Kidney (tissue), 13 donors: ENCODE measurements at regions not wholly inside any gene's neighbourhood (a gene's known extent, or its start where the extent isn't known, plus 50 kb on each side); places are given as distances from the start of the nearest gene placed in this dataset.

Experiments
- DNase-seq, 5 donors: peaks; one replicate each; pipeline ENCODE4 v3.0.0-alpha.2; 2013 to 2020
- FAIRE-seq: peaks from 2 replicates; lab custom pipeline; 2012; peaks lifted over from hg19 to GRCh38; lab: Jason Lieb, UNC
- H3K27ac ChIP-seq, 2 donors: one replicate each; pipeline ENCODE4 v1.7.0; 2013; ENCODE audit warnings: low read depth in 2 of 2, low read length in 2 of 2, inconsistent platforms in 1 of 2
- H3K27me3 ChIP-seq: one replicate; pipeline ENCODE4 v1.7.1; 2013; ENCODE audit warnings: low read length, inconsistent platforms; ENCODE audit not compliant: control insufficient read depth, insufficient read depth
- H3K36me3 ChIP-seq, 3 donors: one replicate each; pipeline versions ENCODE4 v1.7.0 to v1.7.1; 2013; ENCODE audit warnings: low read length in 3 of 3, control low read depth in 1 of 3, inconsistent platforms in 1 of 3; ENCODE audit not compliant: insufficient read depth in 3 of 3, control insufficient read depth in 2 of 3
- H3K4me1 ChIP-seq, 3 donors: one replicate each; pipeline versions ENCODE4 v1.7.0 to v1.7.1; 2013; ENCODE audit warnings: low read length in 3 of 3, inconsistent platforms in 1 of 3, low read depth in 1 of 3; ENCODE audit not compliant: control insufficient read depth in 2 of 3, insufficient read depth in 2 of 3
- H3K4me3 ChIP-seq, 3 donors: one replicate each; pipeline versions ENCODE4 v1.7.0 to v1.8.1; 2013; ENCODE audit warnings: low read length in 3 of 3, control low read depth in 1 of 3, inconsistent platforms in 1 of 3
- H3K9ac ChIP-seq, 3 donors: one replicate each; pipeline versions ENCODE4 v1.7.0 to v1.7.1; 2013; ENCODE audit warnings: low read length in 3 of 3, control low read depth in 1 of 3, inconsistent platforms in 1 of 3
- H3K9me3 ChIP-seq, 3 donors: one replicate each; pipeline versions ENCODE4 v1.7.0 to v1.7.1; 2013; ENCODE audit warnings: low read length in 3 of 3, control low read depth in 1 of 3, inconsistent platforms in 1 of 3; ENCODE audit not compliant: control insufficient read depth in 2 of 3, insufficient read depth in 1 of 3
- CTCF ChIP-seq: IDR thresholded peaks from 3 replicates; pipeline ENCODE4 v1.5.1; 2012; ENCODE audit warnings: mild to moderate bottlenecking, moderate library complexity, borderline replicate concordance; ENCODE audit not compliant: insufficient read depth; ENCODE audit errors: extremely low read depth
- intact Hi-C: fragments of 100-400 bp; cut with DNase I; formaldehyde crosslinking; loops from one replicate; pipeline ENCODE4 v1.11.1; 2022
- donor health status: control.
- donor health status: control.
- donor health status: control.
- donor health status: control.
- donor health status: control.
- donor health status: DM: yes; HTN: yes; CAD: no.
- donor health status: Normal renal cell carcinoma (clear cell type).

- FAIRE-seq: no peak
Observed at GRCh38 chr12:118611770-118612169, 235.4 kb downstream of the SUDS3 start.

GRCh38 chr12:118617611-118618450, 241.5 kb downstream of the SUDS3 start:
- Histone ChIP-seq H3K27ac (no peak overlapping the region), H3K4me1 (no peaks in the 10 kb centered on the region), H3K4me3 (no peak overlapping the region), H3K9me3 (peaks cover 0 to 2% (median 0%) of the 10 kb centered on the region in 3 donors), H3K36me3 (no peaks in the 10 kb centered on the region), H3K27me3 (no peaks in the 10 kb centered on the region), H3K9ac (no peak overlapping the region)
- DNase-seq (no peak), FAIRE-seq (no peak)
- intact Hi-C loops: no loop called here
- TF ChIP-seq CTCF: no peak

More at GRCh38 chr12:118611770-118612169, 235.4 kb downstream of the SUDS3 start:
- Histone ChIP-seq H3K9ac (no peak overlapping the region), H3K4me3 (no peak overlapping the region), H3K9me3 (peaks cover 0 to 3% (median 0%) of the 10 kb centered on the region in 3 donors), H3K4me1 (no peaks in the 10 kb centered on the region), H3K27me3 (no peaks in the 10 kb centered on the region), H3K27ac (no peak overlapping the region), H3K36me3 (no peaks in the 10 kb centered on the region)
- DNase-seq: no peak
- intact Hi-C loops: no loop called here
- TF ChIP-seq CTCF: no peak

- no peaks in the 10 kb centered on the region for H3K36me3 ChIP-seq
- no peak for TF ChIP-seq CTCF
- no peaks in the 10 kb centered on the region for H3K4me1 ChIP-seq
- H3K27me3 ChIP-seq: no peaks in the 10 kb centered on the region
- H3K4me3 ChIP-seq: no peak overlapping the region
- FAIRE-seq (no peak), DNase-seq (no peak)
- no peaks in the 10 kb centered on the region for H3K9me3 ChIP-seq
- no peak overlapping the region for H3K27ac ChIP-seq
- intact Hi-C loops: no loop called here
- no peak overlapping the region for H3K9ac ChIP-seq
Observed at GRCh38 chr12:118618695-118619094, 242.3 kb downstream of the SUDS3 start.
